ENCODE measurements at regions not wholly inside any gene's neighbourhood (a gene's known extent, or its start where the extent isn't known, plus 50 kb on each side); places are given as distances from the start of the nearest gene placed in this dataset.

- TF ChIP-seq EZH2 (IDR thresholded peaks at IDR 0.05; ENCODE audit: low read length) (no peak), CTCF (optimal IDR thresholded peaks at IDR 0.05 in 1 of 3, IDR thresholded peaks at IDR 0.05 in 1 of 3, conservative IDR thresholded peaks at IDR 0.05 in 1 of 3; ENCODE audit: extremely low read depth in 1 of 3, insufficient read depth in 2 of 3, low read length in 3 of 3) (no peak)
These were observed 649.0 kb upstream of the RAB6C start for GRCh38 chr2:129330504-129330903.
